MCF 10A (cell line): ENCODE measurements at regions not wholly inside any gene's neighbourhood (a gene's known extent, or its start where the extent isn't known, plus 50 kb on each side); places are given as distances from the start of the nearest gene placed in this dataset.

Source experiments
- BruUV-seq: library from RNA; stranded (reverse); fragments of 400-500 nt; replicated peaks from 2 replicates; lab custom pipeline; 2021; lab: Mats Ljungman, UMichigan
- CTCF ChIA-PET: fragments of 300-600 bp; sonication (Branson Sonifier 250); formaldehyde crosslinking; extraction: SDS; loops from one replicate; lab custom pipeline; 2021; ENCODE audit warnings: antibody characterized with exemption, inconsistent platforms; lab: Yijun Ruan, JAX
- POLR2A ChIA-PET: fragments of 300-600, 350-650 bp; sonication (Branson Sonifier 250); formaldehyde crosslinking; extraction: SDS; loops from one replicate; lab custom pipeline; 2020; ENCODE audit warnings: antibody characterized with exemption, inconsistent platforms; lab: Yijun Ruan, JAX
- DNase-seq: peaks from one replicate; pipeline ENCODE4 v3.0.0-alpha.2; 2018; ENCODE audit not compliant: unreplicated experiment
- H3K27ac Mint-ChIP-seq: one replicate; pipeline ENCODE4 v1.8.0; 2022; ENCODE audit warnings: mild to moderate bottlenecking, low read depth, mixed read lengths; ENCODE audit not compliant: unreplicated experiment
- H3K27me3 Mint-ChIP-seq: one replicate; pipeline ENCODE4 v1.8.0; 2022; ENCODE audit warnings: mixed read lengths; ENCODE audit not compliant: insufficient read depth, unreplicated experiment
- H3K36me3 Mint-ChIP-seq: one replicate; pipeline ENCODE4 v1.8.0; 2022; ENCODE audit warnings: mild to moderate bottlenecking, moderate library complexity, mixed read lengths; ENCODE audit not compliant: insufficient read depth, unreplicated experiment
- H3K4me1 Mint-ChIP-seq: one replicate; pipeline ENCODE4 v1.8.0; 2022; ENCODE audit warnings: mixed read lengths; ENCODE audit not compliant: insufficient read depth, unreplicated experiment
- H3K4me3 Mint-ChIP-seq: one replicate; pipeline ENCODE4 v1.8.0; 2022; ENCODE audit warnings: mild to moderate bottlenecking, moderate library complexity, mixed read lengths; ENCODE audit not compliant: unreplicated experiment
- H3K9me3 Mint-ChIP-seq: one replicate; pipeline ENCODE4 v1.8.0; 2022; ENCODE audit warnings: mixed read lengths; ENCODE audit not compliant: unreplicated experiment
- intact Hi-C: fragments of 100-400 bp; cut with micrococcal nuclease; formaldehyde crosslinking; loops from 2 replicates; pipeline ENCODE4 v1.14.1; 2022
- TF ChIP-seq, protein P1 (sequence below): fragments of 200-600 bp; IDR thresholded peaks from one replicate; pipeline ENCODE4 v1.8.0; 2022; ENCODE audit warnings: antibody characterized with exemption, mild to moderate bottlenecking; ENCODE audit not compliant: unreplicated experiment

DNA sequence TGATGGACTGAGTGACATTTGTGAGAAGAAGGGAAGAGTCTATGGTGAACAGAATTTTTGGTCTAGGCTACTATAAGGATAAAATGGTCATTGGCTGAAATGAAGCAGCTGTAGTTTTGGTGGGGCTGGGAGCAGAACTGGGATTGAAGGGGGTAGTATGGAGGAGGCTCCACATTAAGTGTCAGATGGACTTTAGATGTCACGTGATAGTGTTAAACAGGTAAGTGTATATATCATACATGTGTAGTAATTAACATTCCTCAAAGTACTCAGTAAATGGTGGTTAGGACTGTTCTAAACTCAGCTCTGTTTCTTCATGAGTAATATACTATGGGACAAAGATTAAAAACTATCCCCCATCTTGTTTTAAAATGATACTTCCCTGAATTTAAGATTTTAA, 947.9 kb downstream of the PDHA2 start:
- TF ChIP-seq, protein P1, sequence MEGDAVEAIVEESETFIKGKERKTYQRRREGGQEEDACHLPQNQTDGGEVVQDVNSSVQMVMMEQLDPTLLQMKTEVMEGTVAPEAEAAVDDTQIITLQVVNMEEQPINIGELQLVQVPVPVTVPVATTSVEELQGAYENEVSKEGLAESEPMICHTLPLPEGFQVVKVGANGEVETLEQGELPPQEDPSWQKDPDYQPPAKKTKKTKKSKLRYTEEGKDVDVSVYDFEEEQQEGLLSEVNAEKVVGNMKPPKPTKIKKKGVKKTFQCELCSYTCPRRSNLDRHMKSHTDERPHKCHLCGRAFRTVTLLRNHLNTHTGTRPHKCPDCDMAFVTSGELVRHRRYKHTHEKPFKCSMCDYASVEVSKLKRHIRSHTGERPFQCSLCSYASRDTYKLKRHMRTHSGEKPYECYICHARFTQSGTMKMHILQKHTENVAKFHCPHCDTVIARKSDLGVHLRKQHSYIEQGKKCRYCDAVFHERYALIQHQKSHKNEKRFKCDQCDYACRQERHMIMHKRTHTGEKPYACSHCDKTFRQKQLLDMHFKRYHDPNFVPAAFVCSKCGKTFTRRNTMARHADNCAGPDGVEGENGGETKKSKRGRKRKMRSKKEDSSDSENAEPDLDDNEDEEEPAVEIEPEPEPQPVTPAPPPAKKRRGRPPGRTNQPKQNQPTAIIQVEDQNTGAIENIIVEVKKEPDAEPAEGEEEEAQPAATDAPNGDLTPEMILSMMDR, result no peak
- no peaks in the 10 kb centered on the region for H3K36me3 Mint-ChIP-seq
- no peak overlapping the region for H3K4me3 Mint-ChIP-seq
- ChIA-PET POLR2A (no interaction called here), CTCF (no interaction called here)
- BruUV-seq, result no TSS peak
- no peaks in the 10 kb centered on the region for H3K9me3 Mint-ChIP-seq
- H3K27ac Mint-ChIP-seq, result no peak overlapping the region
- intact Hi-C loops, result no loop called here
- H3K4me1 Mint-ChIP-seq, result no peaks in the 10 kb centered on the region
- H3K27me3 Mint-ChIP-seq, result no peaks in the 10 kb centered on the region
- no peak for DNase-seq

DNA sequence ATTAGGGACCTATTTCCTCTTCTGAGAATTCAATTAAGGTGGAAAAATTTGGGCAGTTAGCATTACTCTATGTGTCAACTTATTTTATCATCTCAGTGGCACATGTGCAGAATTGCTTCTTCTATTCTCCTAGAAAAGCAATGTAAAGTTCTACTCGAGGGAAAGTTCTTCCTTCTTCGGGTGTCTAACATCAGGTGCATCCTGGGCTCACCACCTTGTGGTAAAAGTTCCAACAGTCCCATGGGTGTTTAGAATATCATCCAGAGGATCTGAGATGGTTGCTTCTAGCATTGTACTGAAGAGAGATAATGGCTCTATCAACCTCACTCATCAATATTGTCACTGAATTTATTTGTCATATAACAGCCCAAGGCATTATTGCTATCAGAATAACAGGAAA, 969.7 kb downstream of the PDHA2 start:
- Mint-ChIP-seq H3K27me3 (no peaks in the 10 kb centered on the region), H3K36me3 (no peaks in the 10 kb centered on the region), H3K4me1 (no peaks in the 10 kb centered on the region), H3K4me3 (no peak overlapping the region), H3K9me3 (no peaks in the 10 kb centered on the region), H3K27ac (no peak overlapping the region)
- DNase-seq, result no peak
- intact Hi-C loops, result no loop called here
- POLR2A ChIA-PET, result no interaction called here
- CTCF ChIA-PET, result no interaction called here
- TF ChIP-seq, protein P1, result no peak
- BruUV-seq, result no TSS peak

DNA sequence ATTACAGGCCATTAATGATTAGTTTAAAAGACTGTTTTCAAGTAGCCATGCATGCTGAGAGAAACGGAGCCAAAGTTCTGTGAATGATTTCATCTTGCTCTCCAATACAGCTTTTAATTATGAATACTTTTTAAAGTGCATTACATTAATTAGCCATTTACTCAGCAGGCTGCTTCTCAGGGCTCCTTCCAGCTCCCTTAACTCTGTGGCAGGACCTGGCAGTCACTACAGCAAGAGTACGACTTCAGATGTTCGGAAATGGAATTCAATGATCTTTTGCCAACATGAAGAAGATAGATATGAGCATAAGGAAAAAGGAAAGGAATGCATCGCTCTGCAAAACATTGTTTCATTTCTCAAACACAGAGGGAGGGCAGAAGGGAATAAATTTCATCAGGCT, 987.2 kb downstream of the PDHA2 start:
- no peaks in the 10 kb centered on the region for H3K9me3 Mint-ChIP-seq
- no TSS peak for BruUV-seq
- H3K36me3 Mint-ChIP-seq, result no peaks in the 10 kb centered on the region
- POLR2A ChIA-PET, result no interaction called here
- TF ChIP-seq, protein P1, result no peak
- DNase-seq, result no peak
- no peaks in the 10 kb centered on the region for H3K27me3 Mint-ChIP-seq
- CTCF ChIA-PET, result no interaction called here
- H3K4me1 Mint-ChIP-seq, result no peaks in the 10 kb centered on the region
- no peak overlapping the region for H3K4me3 Mint-ChIP-seq
- no peak overlapping the region for H3K27ac Mint-ChIP-seq
- intact Hi-C loops, result no loop called here

DNA sequence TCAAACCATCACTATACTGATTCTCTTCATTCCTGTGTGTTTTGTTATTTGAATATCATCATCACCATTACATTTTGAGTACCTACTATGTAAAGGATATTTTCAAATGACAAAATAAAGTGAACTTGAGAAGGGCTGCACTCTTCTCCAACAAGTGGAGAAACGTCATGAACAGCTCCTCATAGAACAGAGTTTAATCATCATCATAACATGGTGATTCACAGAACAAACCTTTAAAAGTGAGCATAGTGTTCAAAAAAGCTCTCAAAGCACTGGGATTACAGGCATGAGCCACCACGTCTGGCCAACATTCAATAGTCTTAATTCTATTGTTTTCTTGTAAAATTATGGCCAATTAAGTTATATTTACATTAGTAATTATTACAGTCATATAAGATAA, 993.9 kb downstream of the PDHA2 start:
- no peak overlapping the region for H3K4me3 Mint-ChIP-seq
- H3K27ac Mint-ChIP-seq, result no peak overlapping the region
- H3K36me3 Mint-ChIP-seq, result no peaks in the 10 kb centered on the region
- no peaks in the 10 kb centered on the region for H3K27me3 Mint-ChIP-seq
- intact Hi-C loops, result no loop called here
- ChIA-PET CTCF (no interaction called here), POLR2A (no interaction called here)
- DNase-seq, result peak; percentile 14
- peaks cover 6% of the 10 kb centered on the region for H3K4me1 Mint-ChIP-seq
- BruUV-seq, result no TSS peak
- TF ChIP-seq, protein P1, result no peak
- H3K9me3 Mint-ChIP-seq, result no peaks in the 10 kb centered on the region
